KBM-7 (cell line): ENCODE measurements at regions not wholly inside any gene's neighbourhood (a gene's known extent, or its start where the extent isn't known, plus 50 kb on each side); places are given as distances from the start of the nearest gene placed in this dataset.
A peak's percentile ranks its signal among the peaks of the same experiment; 100 is the strongest.

Experiments
- DNase-seq: peaks from one replicate; pipeline ENCODE4 v3.0.0-alpha.2; 2015
- in situ Hi-C: fragments of 300-500 bp; cut with MboI; formaldehyde crosslinking; loops from 2 replicates; pipeline ENCODE4 v1.14.3; 2020; ENCODE audit warnings: low sequenced_read_pairs, low pct_unique_long_range_greater_than_20kb, mixed read lengths

DNA sequence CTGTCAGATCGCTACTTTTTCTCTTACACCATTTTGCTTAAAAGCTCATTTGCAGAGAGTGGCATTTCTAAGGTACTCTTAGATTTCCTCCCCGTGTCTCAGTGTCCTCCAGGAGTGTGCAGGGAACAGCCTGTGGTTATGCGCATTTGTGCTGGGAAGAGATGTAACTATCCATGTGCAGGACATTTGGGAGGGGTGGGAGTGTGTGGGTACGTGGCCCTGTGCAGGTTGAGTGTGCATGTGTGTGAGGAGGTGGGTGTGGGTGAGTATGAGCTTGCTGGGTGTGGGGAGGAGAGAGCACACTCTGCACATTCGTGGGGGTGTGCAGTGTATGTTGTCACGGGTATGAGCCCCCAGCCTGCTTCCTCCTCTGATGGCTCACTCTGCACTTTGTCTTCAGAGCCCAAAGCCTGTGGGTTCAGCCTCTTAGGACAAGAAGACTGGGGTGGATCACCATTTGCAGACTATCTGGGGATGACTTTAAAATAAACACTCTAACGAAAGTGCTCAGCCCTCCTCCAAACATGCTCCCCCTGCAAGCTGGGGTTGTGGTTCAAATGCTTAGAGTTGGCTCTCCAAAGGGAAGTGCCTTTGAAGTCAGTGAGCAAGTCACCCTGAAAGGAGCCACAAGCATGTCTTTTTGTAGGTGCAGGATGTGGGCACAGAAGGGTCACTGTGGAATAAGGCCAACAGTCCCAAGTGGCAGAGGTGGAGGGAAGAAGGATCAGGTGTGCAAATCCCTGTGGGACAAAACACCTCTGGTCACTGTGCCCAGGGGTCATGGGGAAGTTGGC, 295.4 kb downstream of the RRAGC start:
- in situ Hi-C loops, result no loop called here
- no peak for DNase-seq

DNA sequence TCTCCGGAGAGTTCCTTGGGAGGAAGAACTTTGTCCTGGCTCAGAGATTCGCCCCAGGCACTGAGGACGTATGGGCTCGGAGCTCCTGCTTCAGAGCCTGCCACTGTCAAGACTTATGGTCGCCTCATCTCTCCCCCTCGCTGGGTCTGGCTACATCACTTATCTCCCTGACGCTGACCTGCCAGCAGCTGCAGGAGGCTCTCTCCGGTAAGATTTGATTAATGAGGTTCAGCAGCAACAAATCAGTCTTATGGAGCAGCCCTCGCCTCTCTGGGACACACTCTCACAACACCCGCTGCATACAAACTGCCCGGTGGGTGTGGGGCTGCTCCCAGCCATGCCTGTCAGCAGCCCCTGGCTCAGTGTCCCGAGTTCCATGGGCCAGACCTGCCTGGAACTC, 297.8 kb downstream of the RRAGC start:
- in situ Hi-C loops, result no loop called here
- DNase-seq, result no peak

DNA sequence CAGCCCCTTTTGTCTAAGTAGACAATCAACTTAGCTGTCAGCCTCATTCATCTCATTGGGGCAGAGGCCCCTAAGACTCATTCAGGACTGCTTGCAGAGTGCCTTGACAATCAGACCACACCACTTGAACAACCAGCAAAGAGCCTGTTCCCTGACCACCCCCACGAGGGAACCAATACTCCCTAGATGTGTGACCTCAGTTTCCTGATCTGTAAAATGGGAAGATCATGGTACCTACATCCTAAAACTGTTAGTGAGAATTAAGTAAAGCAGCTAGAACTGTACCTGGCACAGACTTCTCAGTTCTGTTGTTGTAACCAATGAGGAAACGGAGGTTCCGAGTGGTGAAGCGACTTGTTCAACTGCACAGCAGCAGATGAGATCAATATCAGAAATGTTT, 298.5 kb downstream of the RRAGC start:
- in situ Hi-C loops, result no loop called here
- DNase-seq, result no peak

DNA sequence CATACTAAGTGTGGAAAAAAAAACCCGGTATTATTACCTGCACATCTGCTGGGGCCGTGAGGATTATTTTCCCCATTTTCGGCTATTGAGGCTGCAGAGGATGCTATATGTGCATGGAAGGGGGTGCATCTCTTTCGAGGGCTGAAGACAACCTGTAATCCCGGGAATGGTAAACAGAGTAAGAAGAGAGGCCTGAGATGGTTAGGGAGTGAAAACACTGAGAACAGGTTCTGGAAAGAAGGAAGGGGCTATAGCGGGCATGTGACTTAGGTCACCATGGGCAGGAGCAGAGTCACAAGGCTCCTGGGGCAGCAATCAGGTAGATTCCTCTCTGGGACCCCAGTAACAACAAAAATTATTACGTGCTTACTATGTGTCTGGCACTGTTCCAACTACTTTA, 299.1 kb downstream of the RRAGC start:
- in situ Hi-C loops, result no loop called here

DNA sequence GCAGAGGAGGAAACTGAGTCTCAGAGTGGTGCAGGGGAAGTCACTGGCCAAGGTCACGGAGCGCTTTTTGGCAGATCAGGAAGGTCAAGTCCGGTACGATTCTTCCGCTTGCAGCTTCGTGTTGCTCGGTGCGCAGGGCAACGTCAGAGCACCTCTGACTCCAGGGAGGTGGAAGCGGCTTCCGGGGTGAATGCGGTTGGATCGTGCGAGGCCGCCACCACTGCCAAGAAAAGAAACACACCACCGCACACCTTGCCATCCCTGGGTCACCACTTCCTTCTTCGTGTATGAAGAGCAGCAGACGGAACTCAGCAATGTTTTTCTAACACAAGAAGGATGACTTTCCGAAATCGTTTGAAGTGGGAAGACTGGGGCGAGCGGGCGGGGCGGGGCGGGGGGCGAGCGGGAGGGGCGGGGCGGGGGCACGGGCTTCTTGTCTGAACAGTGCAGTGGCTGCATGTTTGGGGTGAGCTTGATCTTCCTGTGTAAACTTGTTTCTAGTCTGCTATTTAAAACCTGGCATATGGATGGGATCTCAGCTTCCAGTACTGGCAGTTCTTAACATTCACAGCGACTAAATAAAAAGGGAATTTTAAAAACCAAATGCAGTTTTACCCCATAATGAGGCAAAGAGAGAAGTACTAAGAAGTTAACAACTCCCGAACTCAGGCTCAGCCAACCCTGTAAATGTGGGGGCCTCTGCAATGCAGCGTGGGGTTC, 300.0 kb downstream of the RRAGC start:
- peak; percentile 42 for DNase-seq
- in situ Hi-C loops, result no loop called here

More for the DNA sequence above, 299.1 kb downstream of the RRAGC start:
- no peak for DNase-seq

DNA sequence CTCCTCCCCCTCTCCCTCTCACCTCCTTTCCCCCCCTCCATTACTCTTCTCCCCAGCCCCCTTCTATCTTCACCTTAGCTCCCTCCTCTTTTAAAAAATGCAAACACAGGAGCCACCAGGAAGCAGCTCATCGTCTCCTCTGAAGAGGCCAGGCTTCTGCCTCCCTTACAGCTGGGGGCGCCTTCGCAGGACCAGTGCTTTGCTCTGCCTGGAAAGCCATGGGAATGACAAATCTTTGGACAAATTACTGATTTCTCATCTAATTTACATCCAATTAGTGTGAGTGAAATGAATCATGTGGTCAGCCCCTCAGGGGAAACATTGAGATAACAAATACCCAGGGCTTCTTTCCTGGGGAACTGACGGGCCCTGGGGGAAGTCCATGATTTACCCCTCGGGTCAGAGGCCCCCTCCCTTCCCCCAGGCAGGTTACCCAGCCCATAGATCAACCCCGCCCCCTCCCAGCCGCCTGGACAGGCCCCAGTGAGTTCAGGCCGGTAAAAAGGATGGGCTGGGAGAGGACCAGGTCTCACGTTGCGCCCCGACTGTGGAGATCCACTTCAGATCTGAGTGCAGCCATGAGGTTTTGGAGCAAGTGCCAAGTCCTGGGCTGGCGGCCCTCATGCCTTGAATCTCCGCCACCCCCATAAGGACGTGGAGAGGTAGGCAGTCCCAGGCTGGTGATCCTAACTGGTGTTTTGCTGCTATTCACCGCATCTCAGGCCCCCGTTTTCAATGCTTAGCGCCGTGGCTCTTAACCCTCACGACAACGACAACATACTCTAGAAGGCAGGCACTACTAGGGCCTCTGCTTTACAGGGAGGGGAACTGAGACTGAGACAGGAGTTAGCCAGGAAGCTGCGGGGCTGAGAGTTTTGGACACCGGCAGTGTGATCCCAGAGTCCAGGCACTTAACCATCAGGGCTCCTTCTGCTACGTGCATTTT, 300.8 kb downstream of the RRAGC start:
- DNase-seq, result no peak
- in situ Hi-C loops, result no loop called here

DNA sequence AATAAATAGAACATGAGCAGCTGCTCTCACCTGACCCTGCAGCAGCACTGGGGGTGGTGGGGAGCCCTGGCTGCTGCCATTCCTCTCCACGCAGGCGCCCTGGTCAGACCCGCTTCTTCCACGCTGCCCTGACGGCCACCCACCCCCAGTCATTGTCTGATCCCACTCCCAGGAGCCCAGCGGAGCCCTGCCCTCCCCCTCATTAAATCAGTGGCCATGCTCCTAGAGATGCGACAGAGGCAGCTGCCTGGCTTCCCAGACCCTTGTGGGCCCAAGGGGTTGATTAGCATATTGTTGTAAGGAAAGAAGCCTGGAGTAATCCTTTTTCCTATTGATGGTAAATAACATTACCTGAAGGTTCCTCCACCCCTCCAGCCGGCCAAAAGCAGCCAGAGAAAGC, 301.5 kb downstream of the RRAGC start:
- no peak for DNase-seq
- in situ Hi-C loops, result no loop called here

DNA sequence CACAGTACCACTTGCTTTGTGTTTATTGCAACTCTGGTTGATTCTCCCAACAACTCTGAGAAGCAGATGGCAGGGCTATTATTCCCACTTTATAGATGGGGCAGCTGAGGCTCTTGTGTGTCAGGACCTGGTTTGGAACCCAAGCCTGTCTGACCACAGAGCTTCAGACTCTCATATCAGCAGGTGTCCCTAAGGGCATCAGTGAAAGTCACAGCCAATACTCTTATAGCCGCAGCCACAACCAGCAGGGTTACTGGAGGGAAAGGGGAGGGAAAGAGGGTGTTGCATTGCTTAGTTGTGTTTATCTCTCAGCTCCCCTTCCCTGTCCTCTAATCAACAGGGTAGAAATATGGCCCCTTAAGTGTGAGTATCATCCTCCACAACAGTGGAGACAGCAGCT, 304.0 kb downstream of the RRAGC start:
- DNase-seq, result no peak
- in situ Hi-C loops, result no loop called here

DNA sequence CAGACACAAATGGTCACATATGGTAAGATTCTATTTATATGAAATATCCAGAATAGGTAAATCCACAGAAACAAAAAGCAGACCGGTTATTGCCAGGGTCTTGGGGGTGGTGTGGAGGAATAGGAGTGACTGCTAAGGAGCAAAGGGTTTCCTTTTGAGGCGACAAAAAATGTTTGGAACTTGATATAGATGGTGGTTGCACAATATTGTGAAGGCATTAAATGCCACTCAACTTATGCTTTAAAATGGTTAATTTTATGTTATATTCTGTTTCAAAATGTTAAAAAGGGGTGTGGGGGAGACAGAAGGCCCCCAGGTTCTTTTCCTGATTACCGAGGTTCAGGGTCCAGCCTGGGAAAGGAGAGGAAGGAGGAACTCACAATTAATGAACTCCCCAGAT, 304.4 kb downstream of the RRAGC start:
- in situ Hi-C loops, result no loop called here
- no peak for DNase-seq

DNA sequence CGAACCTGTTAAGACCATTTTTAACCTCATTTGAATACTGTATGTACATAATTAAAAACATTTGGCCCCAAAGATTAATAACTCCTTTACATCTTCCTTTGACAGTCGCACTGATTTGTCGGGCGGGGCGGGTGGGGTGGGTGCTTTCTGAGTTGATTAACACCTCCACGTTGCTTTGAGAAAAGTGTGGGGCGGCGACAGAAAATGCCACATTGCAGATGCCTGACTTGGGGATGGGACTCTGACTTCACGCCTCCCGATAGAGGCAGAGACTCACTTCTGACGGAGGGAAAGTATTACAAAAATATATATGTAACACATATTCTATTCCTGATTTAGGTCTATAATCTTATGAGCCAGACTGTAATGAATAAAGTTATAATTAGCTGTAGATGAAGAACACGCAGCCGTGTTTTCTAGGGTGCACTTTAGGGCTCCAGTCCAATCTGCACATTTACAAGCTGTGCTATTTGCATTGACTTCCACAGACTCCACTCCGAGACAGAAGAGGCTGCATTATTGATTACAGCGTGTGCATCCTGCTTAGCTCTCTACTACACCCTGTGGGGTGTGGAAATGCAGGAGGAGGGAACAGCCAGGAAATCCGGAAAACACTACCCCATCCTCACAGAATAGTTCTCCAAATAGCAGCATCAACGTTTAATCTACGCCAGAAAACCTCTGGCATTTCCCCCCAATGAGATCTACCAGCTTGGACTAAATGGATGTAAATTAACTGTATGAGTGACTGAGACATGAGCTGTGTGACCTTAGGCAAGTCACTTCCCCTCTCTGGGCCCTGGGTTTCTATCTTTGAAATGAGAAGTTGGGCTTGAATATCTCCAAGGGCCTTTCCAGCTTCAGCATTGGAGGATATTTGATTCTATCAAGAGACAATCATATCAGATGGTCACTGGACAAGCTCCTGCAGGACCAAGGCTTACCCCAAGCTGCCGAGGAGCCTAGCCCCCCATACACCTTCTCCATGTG, 308.0 kb downstream of the RRAGC start:
- in situ Hi-C loops, result no loop called here
- no peak for DNase-seq

DNA sequence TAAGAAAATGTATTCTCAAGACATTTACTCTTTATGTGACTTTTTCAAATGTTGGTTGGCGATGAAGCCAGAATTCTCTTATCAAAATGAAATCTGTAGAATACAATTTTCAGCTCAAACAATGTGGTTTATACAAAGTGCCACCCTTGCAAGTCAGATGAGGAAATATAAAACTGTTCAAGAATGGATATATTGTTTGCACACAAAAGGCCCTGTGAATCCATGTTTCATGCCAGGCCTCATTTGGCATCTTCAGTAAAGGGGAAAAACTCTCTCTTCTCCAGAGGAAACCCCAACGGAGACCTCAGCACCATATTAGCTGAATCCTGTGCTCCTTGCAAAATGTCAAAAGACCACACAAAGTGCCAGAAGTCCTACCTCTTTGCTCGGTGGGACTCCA, 310.4 kb downstream of the RRAGC start:
- DNase-seq, result no peak
- in situ Hi-C loops, result no loop called here

DNA sequence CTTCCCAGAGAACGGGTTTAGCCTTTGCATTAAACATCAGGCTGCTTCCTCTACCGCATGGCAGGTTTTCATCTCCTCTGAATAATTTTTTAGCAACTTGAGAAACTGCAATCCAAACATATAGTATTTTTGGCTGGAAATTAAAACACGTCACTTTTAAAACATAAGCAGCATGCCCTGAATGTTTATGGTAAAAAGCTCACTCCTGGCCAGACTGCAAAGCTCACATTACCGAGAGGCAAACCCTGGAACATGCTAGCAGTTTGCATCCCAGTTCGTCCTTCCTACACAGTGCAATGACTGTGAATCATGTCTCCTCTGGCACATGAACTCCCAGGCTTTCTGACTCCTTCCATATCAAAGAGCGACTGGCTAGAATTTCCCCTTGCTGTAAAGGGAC, 312.3 kb downstream of the RRAGC start:
- in situ Hi-C loops, result no loop called here
- DNase-seq, result no peak

DNA sequence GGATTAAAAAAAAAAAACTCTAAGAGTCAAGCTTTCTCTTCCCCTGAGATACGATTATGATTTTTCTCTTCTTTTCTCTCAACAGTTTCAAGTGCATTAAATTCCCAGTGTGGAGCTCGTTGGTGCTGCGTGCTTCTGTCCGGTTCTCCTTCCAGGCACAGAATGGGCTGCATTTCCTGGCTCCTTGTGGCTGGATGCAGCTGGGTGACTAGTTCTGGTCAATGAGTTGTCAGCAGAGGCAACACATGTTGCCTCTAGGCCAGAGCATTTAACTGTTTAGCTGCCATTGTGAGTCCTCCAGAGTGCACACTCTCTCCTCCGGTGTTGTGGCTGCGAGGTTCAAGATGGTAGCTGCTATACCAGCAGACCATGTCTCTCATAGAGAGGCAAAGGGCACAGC, 312.9 kb downstream of the RRAGC start:
- DNase-seq, result no peak
- in situ Hi-C loops, result no loop called here

DNA sequence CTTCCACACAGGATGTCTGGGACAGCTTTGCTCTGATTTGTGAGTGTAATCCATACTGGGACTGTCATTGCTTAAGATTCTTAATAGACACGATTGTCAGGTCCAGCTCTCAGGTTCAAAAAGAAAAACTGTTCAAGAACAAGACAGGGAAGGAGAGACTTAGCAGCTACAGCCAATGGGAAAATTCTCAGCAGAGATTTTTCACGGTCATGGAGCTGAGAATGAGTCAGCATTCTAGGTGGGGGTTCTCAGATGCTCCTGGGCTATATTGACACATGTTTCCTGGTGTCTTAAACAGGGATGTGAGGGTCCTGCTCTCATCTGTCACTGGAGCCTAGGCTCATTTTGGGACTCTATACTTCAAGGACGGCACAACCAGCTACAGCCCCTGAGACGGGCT, 318.3 kb downstream of the RRAGC start:
- DNase-seq, result no peak
- in situ Hi-C loops, result no loop called here

DNA sequence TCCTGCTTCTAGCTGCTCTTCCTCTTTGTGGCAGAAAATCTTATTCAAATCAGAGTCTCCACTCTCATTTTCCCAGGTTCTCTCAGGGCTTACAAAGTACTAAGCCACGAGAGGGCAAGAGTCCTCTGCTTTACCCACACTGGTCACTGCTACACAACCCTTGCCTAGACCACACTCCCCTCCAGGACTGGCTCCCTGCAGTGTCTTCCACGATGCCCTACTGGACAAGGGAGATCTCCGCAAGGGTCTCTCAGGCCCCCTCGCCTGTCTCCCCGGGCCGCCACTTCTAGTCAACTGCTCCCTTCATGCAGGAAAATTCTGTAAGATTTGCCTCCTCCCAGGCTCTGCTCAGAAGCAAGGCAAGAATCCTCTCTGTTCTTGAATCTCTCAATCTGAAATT, 319.6 kb downstream of the RRAGC start:
- in situ Hi-C loops, result no loop called here
- no peak for DNase-seq

DNA sequence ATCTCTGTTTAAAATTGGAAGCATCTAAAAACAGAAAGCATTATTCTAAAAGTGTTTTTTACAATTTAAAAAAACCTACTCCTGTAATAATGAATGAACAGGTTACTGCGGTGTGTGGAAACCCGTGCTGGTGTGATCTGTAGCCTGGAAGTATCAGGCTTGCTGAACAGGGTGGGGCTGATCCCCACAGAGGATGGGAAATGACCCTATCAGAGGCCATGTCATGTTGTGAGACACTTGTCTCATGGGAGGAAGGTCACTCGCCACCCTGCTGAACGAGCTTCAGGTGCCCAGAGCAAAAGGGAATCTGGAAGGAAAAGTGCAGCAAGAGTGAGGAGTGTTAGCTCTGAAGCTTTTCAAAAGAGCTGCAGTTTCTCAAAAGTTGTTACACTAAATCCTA, 320.7 kb downstream of the RRAGC start:
- DNase-seq, result no peak
- in situ Hi-C loops, result no loop called here

DNA sequence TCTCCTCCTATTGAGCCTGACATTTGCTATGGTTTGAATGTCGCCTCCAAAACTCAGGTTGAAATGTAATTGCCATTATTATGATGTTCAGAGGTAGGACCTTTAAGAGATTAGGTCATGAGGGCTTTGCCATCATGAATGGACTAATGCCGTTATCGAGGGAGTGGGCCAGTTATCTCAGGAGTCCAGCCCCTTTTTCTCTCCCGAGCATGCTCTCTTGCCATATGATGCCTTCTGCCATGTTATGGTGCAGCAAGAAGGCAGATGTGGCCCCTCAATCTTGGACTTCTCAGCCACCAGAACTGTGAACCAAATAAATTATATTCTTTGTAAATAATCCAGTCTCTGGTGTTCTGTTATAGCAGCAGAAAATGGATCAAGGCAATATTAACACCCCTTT, 323.5 kb downstream of the RRAGC start:
- DNase-seq, result no peak
- in situ Hi-C loops, result no loop called here

DNA sequence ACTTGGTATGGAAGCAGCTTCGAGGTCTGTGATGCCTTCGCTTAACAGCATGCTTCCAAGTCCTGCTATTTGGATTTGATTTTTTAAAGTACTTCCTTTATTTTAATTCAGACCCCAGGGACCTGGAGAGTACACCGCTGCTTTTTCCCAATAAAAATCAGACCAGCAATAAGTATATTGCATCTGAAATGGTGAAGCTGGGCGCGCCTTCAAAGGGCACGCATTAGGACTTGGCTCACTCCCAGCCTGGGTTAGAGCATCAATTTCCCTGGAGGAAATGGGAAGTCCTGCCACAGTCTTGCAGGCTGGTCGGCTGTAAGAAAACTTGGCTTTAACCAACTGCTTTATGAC, 325.1 kb downstream of the RRAGC start:
- in situ Hi-C loops, result no loop called here
- DNase-seq, result no peak
